Brain microvascular endothelial cell (primary cell): ENCODE measurements at regions not wholly inside any gene's neighbourhood (a gene's known extent, or its start where the extent isn't known, plus 50 kb on each side); places are given as distances from the start of the nearest gene placed in this dataset.

Source experiments
- DNase-seq: peaks from one replicate; pipeline ENCODE4 v3.0.0-alpha.2; 2020
- H3K27ac ChIP-seq: fragments of 250-450 bp; sonication (Bioruptor Pico); 2 replicates; pipeline ENCODE4 v1.5.1; 2020; ENCODE audit warnings: mild to moderate bottlenecking, moderate library complexity
- H3K27me3 ChIP-seq: fragments of 250-450 bp; sonication (Bioruptor Pico); replicated peaks from 2 replicates; pipeline ENCODE4 v1.5.1; 2020; ENCODE audit warnings: mild to moderate bottlenecking
- H3K36me3 ChIP-seq: fragments of 250-450 bp; sonication (Bioruptor Pico); replicated peaks from 2 replicates; pipeline ENCODE4 v1.5.1; 2020; ENCODE audit warnings: mild to moderate bottlenecking
- H3K4me3 ChIP-seq: 2 replicates; pipeline ENCODE4 v1.5.1; 2011; ENCODE audit warnings: low read depth, mild to moderate bottlenecking, control low read depth, low read length, moderate library complexity
- CTCF ChIP-seq: IDR thresholded peaks from 2 replicates; pipeline ENCODE4 v1.5.1; 2011; ENCODE audit warnings: low read depth, mild to moderate bottlenecking, moderate library complexity, low read length, control low read depth, inconsistent platforms; ENCODE audit errors: missing control alignments
- in situ Hi-C: cut with HindIII; loops from 2 replicates; pipeline ENCODE4 v1.10.0; 2017; ENCODE audit warnings: low sequenced_read_pairs, low pct_ligation_motif_present

GRCh38 chr13:107241381-107241780 lies 673.4 kb upstream of the ARGLU1 start:
- in situ Hi-C loops = no loop called here
- TF ChIP-seq CTCF = no peak

GRCh38 chr13:107239213-107239612 lies 671.3 kb upstream of the ARGLU1 start:
- H3K4me3 ChIP-seq = no peak overlapping the region
- in situ Hi-C loops = no loop called here
- no peaks in the 10 kb centered on the region for H3K27me3 ChIP-seq
- no peaks in the 10 kb centered on the region for H3K36me3 ChIP-seq
- no peak for TF ChIP-seq CTCF
- no peak for DNase-seq
- no peak overlapping the region for H3K27ac ChIP-seq

More at GRCh38 chr13:107241381-107241780, 673.4 kb upstream of the ARGLU1 start:
- DNase-seq = no peak
- H3K36me3 ChIP-seq = no peaks in the 10 kb centered on the region
- H3K27ac ChIP-seq = no peak overlapping the region
- H3K27me3 ChIP-seq = no peaks in the 10 kb centered on the region
- no peak overlapping the region for H3K4me3 ChIP-seq

- Histone ChIP-seq H3K27ac (no peak overlapping the region), H3K4me3 (no peak overlapping the region), H3K36me3 (no peaks in the 10 kb centered on the region), H3K27me3 (no peaks in the 10 kb centered on the region)
- no peak for DNase-seq
- TF ChIP-seq CTCF = no peak
- in situ Hi-C loops = no loop called here
Observed at GRCh38 chr13:107238262-107238981, 670.5 kb upstream of the ARGLU1 start.

GRCh38 chr13:107234319-107235073 lies 666.6 kb upstream of the ARGLU1 start:
- no peak overlapping the region for H3K27ac ChIP-seq
- H3K36me3 ChIP-seq = no peaks in the 10 kb centered on the region
- in situ Hi-C loops = no loop called here
- no peak for TF ChIP-seq CTCF
- H3K4me3 ChIP-seq = no peak overlapping the region
- no peaks in the 10 kb centered on the region for H3K27me3 ChIP-seq
- no peak for DNase-seq

GRCh38 chr13:107233541-107233940 lies 665.6 kb upstream of the ARGLU1 start:
- H3K27ac ChIP-seq = no peak overlapping the region
- no peak for DNase-seq
- in situ Hi-C loops = no loop called here
- H3K4me3 ChIP-seq = no peak overlapping the region
- no peaks in the 10 kb centered on the region for H3K36me3 ChIP-seq
- no peaks in the 10 kb centered on the region for H3K27me3 ChIP-seq
- no peak for TF ChIP-seq CTCF
